Fibroblast of skin of right biceps (primary cell): ENCODE measurements at regions not wholly inside any gene's neighbourhood (a gene's known extent, or its start where the extent isn't known, plus 50 kb on each side); places are given as distances from the start of the nearest gene placed in this dataset.
A peak's percentile ranks its signal among the peaks of the same experiment; 100 is the strongest.

Experiments used
- DNase-seq: peaks from one replicate; pipeline ENCODE4 v3.0.0-alpha.2; 2013

- no peak for DNase-seq
Measured at GRCh38 chr15:94607176-94607654, 375.9 kb downstream of the MCTP2 start.

- DNase-seq = no peak
Measured at GRCh38 chr15:94610069-94610468, 378.7 kb downstream of the MCTP2 start.

GRCh38 chr15:94610485-94610884 is 379.1 kb downstream of the MCTP2 start:
- DNase-seq = no peak

- DNase-seq = no peak
Measured at GRCh38 chr15:94611656-94612055, 380.3 kb downstream of the MCTP2 start.

GRCh38 chr15:94615688-94616087 is 384.3 kb downstream of the MCTP2 start:
- no peak for DNase-seq

GRCh38 chr15:94620632-94621031 is 389.3 kb downstream of the MCTP2 start:
- DNase-seq = no peak

GRCh38 chr15:94621736-94622135 is 390.4 kb downstream of the MCTP2 start:
- no peak for DNase-seq

- DNase-seq = no peak
Measured at GRCh38 chr15:94626949-94627348, 395.6 kb downstream of the MCTP2 start.

- DNase-seq = no peak
Measured at GRCh38 chr15:94631608-94632007, 400.2 kb downstream of the MCTP2 start.

- DNase-seq = no peak
Measured at GRCh38 chr15:94638183-94638582, 406.8 kb downstream of the MCTP2 start.

GRCh38 chr15:94639701-94640100 is 408.3 kb downstream of the MCTP2 start:
- no peak for DNase-seq

GRCh38 chr15:94644433-94644832 is 413.1 kb downstream of the MCTP2 start:
- DNase-seq = no peak

- no peak for DNase-seq
Measured at GRCh38 chr15:94653071-94653470, 421.7 kb downstream of the MCTP2 start.

- no peak for DNase-seq
Measured at GRCh38 chr15:94655249-94655880, 424.0 kb downstream of the MCTP2 start.

GRCh38 chr15:94665676-94666441 is 434.5 kb downstream of the MCTP2 start:
- no peak for DNase-seq

- no peak for DNase-seq
Measured at GRCh38 chr15:94666553-94666952, 435.2 kb downstream of the MCTP2 start.

GRCh38 chr15:94667109-94667508 is 435.7 kb downstream of the MCTP2 start:
- no peak for DNase-seq

GRCh38 chr15:94670438-94671034 is 439.2 kb downstream of the MCTP2 start:
- DNase-seq = peak; percentile 36

GRCh38 chr15:94671858-94672532 is 440.6 kb downstream of the MCTP2 start:
- DNase-seq = peak; percentile 4

- no peak for DNase-seq
Measured at GRCh38 chr15:94673801-94674200, 442.4 kb downstream of the MCTP2 start.

- DNase-seq = no peak
Measured at GRCh38 chr15:94674296-94674695, 442.9 kb downstream of the MCTP2 start.

- no peak for DNase-seq
Measured at GRCh38 chr15:94677202-94677790, 445.9 kb downstream of the MCTP2 start.

GRCh38 chr15:94682171-94682570 is 450.8 kb downstream of the MCTP2 start:
- DNase-seq = no peak
